RWPE1 (cell line): ENCODE measurements at regions not wholly inside any gene's neighbourhood (a gene's known extent, or its start where the extent isn't known, plus 50 kb on each side); places are given as distances from the start of the nearest gene placed in this dataset.

ENCODE experiments used
- CTCF ChIA-PET: fragments of 350-600 bp; sonication (Branson Sonifier 250); formaldehyde crosslinking; extraction: SDS; loops from one replicate; lab custom pipeline; 2021; lab: Yijun Ruan, JAX
- POLR2A ChIA-PET: fragments of 400-600 bp; formaldehyde crosslinking; extraction: SDS; loops from one replicate; lab custom pipeline; 2020; ENCODE audit warnings: antibody characterized with exemption; ENCODE audit not compliant: low non-redundant PET; lab: Yijun Ruan, JAX
- DNase-seq: peaks from one replicate; pipeline ENCODE4 v3.0.0; 2012; ENCODE audit warnings: low spot score
- H3K27ac ChIP-seq: fragments of 450-650 bp; 2 replicates; pipeline ENCODE4 v1.5.1; 2017
- CTCF ChIP-seq: fragments of 450-650 bp; conservative IDR thresholded peaks from 2 replicates; pipeline ENCODE4 v1.5.1; 2017; ENCODE audit warnings: low read depth, mild to moderate bottlenecking

- ChIA-PET CTCF (no interaction called here), POLR2A (no interaction called here)
- TF ChIP-seq CTCF, result no peak
- DNase-seq, result no peak
- no peak overlapping the region for H3K27ac ChIP-seq
Observed at GRCh38 chr9:120202856-120203654, 376.9 kb downstream of the CDK5RAP2 start.

GRCh38 chr9:120198027-120198426, 381.9 kb downstream of the CDK5RAP2 start:
- no peak for DNase-seq
- CTCF ChIA-PET, result no interaction called here
- POLR2A ChIA-PET, result no interaction called here
- no peak for TF ChIP-seq CTCF
- no peak overlapping the region for H3K27ac ChIP-seq

- POLR2A ChIA-PET, result no interaction called here
- no peak overlapping the region for H3K27ac ChIP-seq
- DNase-seq, result no peak
- CTCF ChIA-PET, result no interaction called here
- no peak for TF ChIP-seq CTCF
Observed at GRCh38 chr9:120197605-120198004, 382.4 kb downstream of the CDK5RAP2 start.

GRCh38 chr9:120191141-120191540, 388.8 kb downstream of the CDK5RAP2 start:
- no peak for DNase-seq
- ChIA-PET POLR2A (interaction anchor here (0.5 kb wide), 1 partner anchor 674 kb away, joined by 3 read pairs; no protein-coding TSS in a partner anchor), CTCF (interaction anchor here (0.6 kb wide), 1 partner anchor 292 kb away, joined by 4 read pairs; no protein-coding TSS in a partner anchor)
- no peak overlapping the region for H3K27ac ChIP-seq
- no peak for TF ChIP-seq CTCF

- DNase-seq, result no peak
- no peak overlapping the region for H3K27ac ChIP-seq
- no peak for TF ChIP-seq CTCF
- POLR2A ChIA-PET, result no interaction called here
- CTCF ChIA-PET, result interaction anchor here (0.6 kb wide), 1 partner anchor 62 kb away, joined by 3 read pairs; no protein-coding TSS in a partner anchor
Observed at GRCh38 chr9:120187758-120188157, 392.2 kb downstream of the CDK5RAP2 start.

GRCh38 chr9:120186276-120186675, 393.7 kb downstream of the CDK5RAP2 start:
- ChIA-PET CTCF (no interaction called here), POLR2A (no interaction called here)
- no peak for DNase-seq
- no peak for TF ChIP-seq CTCF
- no peak overlapping the region for H3K27ac ChIP-seq
